H7 (cell line): ENCODE measurements at regions not wholly inside any gene's neighbourhood (a gene's known extent, or its start where the extent isn't known, plus 50 kb on each side); places are given as distances from the start of the nearest gene placed in this dataset.

Experiments
- DNase-seq: peaks from one replicate; pipeline ENCODE4 v3.0.0; 2012
- H3K27me3 ChIP-seq: 2 replicates; pipeline ENCODE4 v1.6.0; 2011; ENCODE audit warnings: mild to moderate bottlenecking, low read length; ENCODE audit not compliant: control insufficient read depth, insufficient read depth
- H3K36me3 ChIP-seq: replicated peaks from 2 replicates; pipeline ENCODE4 v1.5.1; 2011; ENCODE audit warnings: low read length; ENCODE audit not compliant: control insufficient read depth, insufficient read depth
- H3K4me3 ChIP-seq: 2 replicates; pipeline ENCODE4 v1.5.1; 2011; ENCODE audit warnings: low read depth, mild to moderate bottlenecking, control low read depth, low read length, moderate library complexity; ENCODE audit not compliant: insufficient read depth

DNA sequence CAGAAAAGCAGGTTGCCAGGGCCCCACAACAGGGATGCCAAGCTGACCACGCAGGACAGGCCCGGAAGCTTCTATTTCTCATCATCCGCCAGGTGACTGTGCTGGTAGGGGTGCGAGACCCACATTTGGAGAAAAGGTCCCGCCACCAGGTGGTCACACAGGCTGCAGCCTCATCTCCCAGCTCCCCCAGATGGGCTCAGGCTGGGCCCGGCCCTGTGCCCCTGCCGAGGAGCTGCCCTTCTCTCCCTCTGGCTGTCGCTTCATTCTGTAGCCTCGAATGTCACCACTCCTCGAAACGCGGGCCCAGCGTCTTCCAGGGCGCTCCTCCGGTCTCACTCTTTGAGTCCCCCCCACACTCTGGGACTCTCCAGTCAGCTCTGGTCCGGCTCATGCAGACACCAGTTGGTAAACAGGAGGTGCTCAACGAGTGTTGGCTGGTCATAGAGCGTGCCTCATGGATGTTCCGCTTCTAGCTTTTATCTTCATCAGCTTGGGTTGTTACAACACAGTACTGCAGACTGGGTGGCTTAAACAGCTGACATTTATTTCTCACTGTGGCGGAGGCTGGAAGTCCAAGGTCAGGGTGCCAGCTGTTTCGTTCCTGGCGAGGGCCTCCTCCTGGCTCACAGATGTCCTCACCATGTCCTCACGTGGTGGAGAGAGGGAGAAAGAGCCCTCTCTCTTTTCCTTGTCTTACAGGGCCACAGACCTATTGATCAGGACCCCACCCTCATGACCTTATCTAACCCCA is 87.1 kb downstream of the TEX29 start:
- Histone ChIP-seq H3K36me3 (no peaks in the 10 kb centered on the region), H3K27me3 (no peaks in the 10 kb centered on the region), H3K4me3 (no peak overlapping the region)
- no peak for DNase-seq

- H3K4me3 ChIP-seq = no peak overlapping the region
- no peaks in the 10 kb centered on the region for H3K36me3 ChIP-seq
- H3K27me3 ChIP-seq = no peaks in the 10 kb centered on the region
- DNase-seq = no peak
These were observed 89.0 kb downstream of the TEX29 start for GRCh38 chr13:111409413-111409812.

GRCh38 chr13:111410232-111411021 is 90.0 kb downstream of the TEX29 start:
- DNase-seq = no peak
- H3K36me3 ChIP-seq = no peaks in the 10 kb centered on the region
- H3K4me3 ChIP-seq = no peak overlapping the region
- no peaks in the 10 kb centered on the region for H3K27me3 ChIP-seq

GRCh38 chr13:111411151-111411858 is 90.9 kb downstream of the TEX29 start:
- DNase-seq = peak; percentile 52
- no peak overlapping the region for H3K4me3 ChIP-seq
- no peaks in the 10 kb centered on the region for H3K27me3 ChIP-seq
- H3K36me3 ChIP-seq = no peaks in the 10 kb centered on the region

GRCh38 chr13:111411919-111412650 is 91.6 kb downstream of the TEX29 start:
- H3K27me3 ChIP-seq = no peaks in the 10 kb centered on the region

DNA sequence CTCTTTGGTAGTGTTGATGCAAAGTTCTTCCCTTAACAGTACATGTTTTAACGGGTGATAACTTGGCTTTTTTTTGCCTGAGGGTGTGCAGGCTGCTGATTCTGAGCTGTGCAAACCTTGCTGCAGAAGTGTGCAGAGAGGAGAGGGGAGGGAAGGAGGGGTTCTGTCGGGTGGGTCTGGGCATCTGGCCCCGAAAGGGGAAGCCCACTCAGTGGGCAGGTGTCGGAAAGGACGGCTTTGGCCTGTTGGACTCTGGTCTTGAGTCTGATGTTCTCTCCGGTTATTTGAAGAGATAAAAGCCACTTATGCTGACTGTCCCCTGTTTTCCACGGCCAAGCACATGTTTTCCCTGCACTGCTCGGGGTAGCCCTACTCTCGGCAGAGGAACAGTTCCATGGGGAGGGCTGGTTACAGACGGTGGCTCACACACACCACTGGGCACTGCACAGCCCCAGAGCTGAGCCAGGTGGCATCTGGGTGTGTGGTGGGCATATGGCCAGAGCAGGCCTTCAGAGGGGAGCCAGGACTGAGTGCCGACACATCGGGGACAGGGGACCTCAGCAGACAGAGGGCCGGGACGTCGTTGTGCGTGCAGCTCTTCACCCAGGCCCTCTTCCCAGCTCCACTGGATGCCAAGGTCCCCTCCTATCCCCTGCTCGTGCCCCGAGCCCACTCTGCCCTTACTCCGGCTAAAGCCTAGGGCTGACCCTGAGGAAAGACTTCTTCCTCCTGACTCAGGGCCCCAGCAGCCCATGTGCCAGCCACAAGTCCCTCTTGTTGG is 93.2 kb downstream of the TEX29 start:
- H3K4me3 ChIP-seq = no peak overlapping the region
- H3K27me3 ChIP-seq = no peaks in the 10 kb centered on the region
- DNase-seq = no peak

More at GRCh38 chr13:111411919-111412650, 91.6 kb downstream of the TEX29 start:
- no peak for DNase-seq
- Histone ChIP-seq H3K4me3 (no peak overlapping the region), H3K36me3 (no peaks in the 10 kb centered on the region)

DNA sequence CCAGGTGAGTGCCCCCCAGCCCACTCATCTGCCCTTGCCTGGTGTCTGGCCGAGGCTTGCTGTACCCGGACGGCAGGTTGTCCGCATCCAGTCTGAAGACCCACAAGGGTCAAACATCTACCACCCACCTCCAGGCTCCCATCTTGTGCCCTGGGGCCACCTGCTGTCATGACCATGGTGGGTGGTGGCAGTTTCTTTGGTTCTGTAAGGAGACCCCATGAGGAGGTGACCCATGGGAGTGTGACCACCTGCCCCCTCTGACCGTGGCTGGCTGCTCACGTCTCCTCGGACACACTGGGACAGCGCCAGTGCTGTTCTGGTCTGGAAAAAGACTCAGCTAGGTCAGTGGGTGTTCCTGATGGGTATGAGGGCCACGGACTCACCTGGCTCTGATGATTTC is 93.9 kb downstream of the TEX29 start:
- no peak overlapping the region for H3K4me3 ChIP-seq
- no peak for DNase-seq
- H3K36me3 ChIP-seq = no peaks in the 10 kb centered on the region
- H3K27me3 ChIP-seq = no peaks in the 10 kb centered on the region

More for the DNA sequence above, 93.2 kb downstream of the TEX29 start:
- no peaks in the 10 kb centered on the region for H3K36me3 ChIP-seq

DNA sequence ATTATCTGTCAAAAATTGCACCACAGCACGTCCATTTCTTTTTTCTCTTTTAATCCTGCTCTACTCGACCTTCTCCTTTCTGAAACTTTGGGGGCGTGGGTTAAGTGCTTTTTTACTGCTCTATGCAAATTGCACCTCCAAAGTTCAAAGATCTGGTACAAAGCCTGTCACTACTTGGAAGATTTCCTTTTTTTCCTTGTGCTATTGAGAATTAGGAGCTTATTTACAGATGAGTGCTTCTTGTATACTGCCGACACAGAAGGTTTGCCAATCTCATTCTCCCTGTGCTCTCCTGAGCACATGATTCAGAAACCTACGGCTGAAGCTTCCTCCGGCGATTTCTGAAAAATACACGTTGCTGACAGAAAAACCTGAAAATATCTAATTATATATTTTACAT is 94.8 kb downstream of the TEX29 start:
- no peak overlapping the region for H3K4me3 ChIP-seq
- H3K36me3 ChIP-seq = no peaks in the 10 kb centered on the region
- H3K27me3 ChIP-seq = no peaks in the 10 kb centered on the region
- no peak for DNase-seq

DNA sequence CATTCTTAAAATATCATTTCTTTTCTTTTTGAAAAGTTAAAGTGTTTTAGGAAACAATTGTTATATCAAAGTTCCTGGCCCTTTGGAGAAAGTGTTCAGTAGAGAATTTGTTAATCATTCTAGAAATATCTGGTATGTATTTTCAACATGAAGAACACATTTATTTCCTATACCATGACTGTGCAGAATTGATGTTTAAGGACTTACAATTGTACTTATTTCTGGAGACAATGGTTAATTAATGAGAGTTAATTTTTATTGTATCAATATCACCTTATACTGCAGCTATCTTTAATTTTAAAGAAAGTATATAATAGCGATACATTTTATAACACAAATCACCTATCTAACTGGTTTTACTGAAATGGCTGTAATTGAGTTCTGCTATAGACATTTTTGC is 95.3 kb downstream of the TEX29 start:
- H3K4me3 ChIP-seq = no peak overlapping the region
- DNase-seq = no peak
- H3K27me3 ChIP-seq = no peaks in the 10 kb centered on the region
- H3K36me3 ChIP-seq = no peaks in the 10 kb centered on the region

GRCh38 chr13:111418101-111418500 is 97.7 kb downstream of the TEX29 start:
- DNase-seq = no peak
- Histone ChIP-seq H3K36me3 (no peaks in the 10 kb centered on the region), H3K27me3 (no peaks in the 10 kb centered on the region), H3K4me3 (no peak overlapping the region)

- no peak for DNase-seq
- H3K27me3 ChIP-seq = no peaks in the 10 kb centered on the region
- no peak overlapping the region for H3K4me3 ChIP-seq
- H3K36me3 ChIP-seq = no peaks in the 10 kb centered on the region
These were observed 99.9 kb downstream of the TEX29 start for GRCh38 chr13:111420113-111420876.

DNA sequence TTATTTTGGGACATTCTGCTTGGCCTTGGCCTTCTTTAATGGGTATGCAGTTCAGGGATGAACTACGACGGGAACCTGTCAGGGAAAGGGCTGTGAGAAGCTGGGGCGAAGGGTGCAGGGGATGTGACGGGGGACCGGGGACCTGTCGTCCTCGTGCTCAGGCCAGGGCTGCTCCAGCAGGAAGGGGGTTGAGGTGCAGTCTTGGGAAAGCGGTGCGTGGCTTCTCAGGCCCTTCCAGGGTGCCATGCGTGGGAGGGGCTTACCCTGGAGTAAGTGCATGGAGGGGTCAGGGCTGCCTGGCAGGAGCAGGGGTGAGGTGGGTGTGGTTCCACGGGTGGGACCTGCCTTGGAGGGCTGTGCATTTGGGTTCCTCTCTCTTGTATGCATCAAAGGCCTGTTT is 100.8 kb downstream of the TEX29 start:
- Histone ChIP-seq H3K27me3 (no peaks in the 10 kb centered on the region), H3K4me3 (no peak overlapping the region), H3K36me3 (no peaks in the 10 kb centered on the region)
- peak; percentile 48 for DNase-seq

DNA sequence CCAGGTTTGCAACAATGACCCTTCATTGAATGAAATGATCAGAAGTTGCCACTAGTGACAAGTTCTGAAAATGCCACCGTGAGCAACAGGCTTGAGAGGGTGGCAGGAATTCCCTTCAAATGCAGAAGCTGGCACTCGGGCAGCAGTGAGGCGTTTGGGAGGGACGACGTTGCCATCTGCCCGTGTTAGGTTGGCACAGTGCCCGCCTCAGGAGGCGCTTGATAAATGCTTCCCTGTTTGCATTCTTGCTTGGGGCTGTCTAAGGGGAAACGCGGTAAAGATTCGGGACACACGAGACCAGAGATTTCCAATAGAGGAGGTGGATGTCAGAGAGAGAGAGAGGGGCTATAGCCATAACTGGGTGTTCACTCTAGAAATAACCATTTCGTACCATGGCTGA is 101.9 kb downstream of the TEX29 start:
- Histone ChIP-seq H3K36me3 (no peaks in the 10 kb centered on the region), H3K27me3 (no peaks in the 10 kb centered on the region), H3K4me3 (no peak overlapping the region)
- no peak for DNase-seq
